Loucy (cell line): ENCODE measurements at regions not wholly inside any gene's neighbourhood (a gene's known extent, or its start where the extent isn't known, plus 50 kb on each side); places are given as distances from the start of the nearest gene placed in this dataset.

Source experiments
- CTCF ChIP-seq: fragments of 200-600 bp; sonication (generic); conservative IDR thresholded peaks from 2 replicates; pipeline ENCODE4 v1.5.1; 2014; ENCODE audit warnings: mild to moderate bottlenecking, antibody characterized with exemption, low read length
- EZH2phosphoT487 ChIP-seq: fragments of 200-600 bp; IDR thresholded peaks from 2 replicates; pipeline ENCODE4 v1.6.1; 2018; ENCODE audit warnings: antibody characterized with exemption, mild to moderate bottlenecking, moderate library complexity, borderline replicate concordance

GRCh38 chr2:145421841-145422240 lies 901.9 kb upstream of the ZEB2 start:
- TF ChIP-seq CTCF (no peak), EZH2phosphoT487 (no peak)
